Epithelial cell of proximal tubule (primary cell): ENCODE measurements at regions not wholly inside any gene's neighbourhood (a gene's known extent, or its start where the extent isn't known, plus 50 kb on each side); places are given as distances from the start of the nearest gene placed in this dataset.

Experiments used
- DNase-seq: peaks from one replicate; pipeline ENCODE4 v3.0.0-alpha.2; 2011; ENCODE audit warnings: low read depth
- H3K4me3 ChIP-seq: 2 replicates; pipeline ENCODE4 v1.5.1; 2011; ENCODE audit warnings: low read depth, mild to moderate bottlenecking, low read length
- TF ChIP-seq, protein P1 (sequence below): conservative IDR thresholded peaks from 2 replicates; pipeline ENCODE4 v1.5.1; 2012; ENCODE audit warnings: low read depth, mild to moderate bottlenecking, low read length

GRCh38 chr2:16259010-16259409 lies 318.7 kb downstream of the MYCN start:
- no peak for DNase-seq
- TF ChIP-seq, protein P1, sequence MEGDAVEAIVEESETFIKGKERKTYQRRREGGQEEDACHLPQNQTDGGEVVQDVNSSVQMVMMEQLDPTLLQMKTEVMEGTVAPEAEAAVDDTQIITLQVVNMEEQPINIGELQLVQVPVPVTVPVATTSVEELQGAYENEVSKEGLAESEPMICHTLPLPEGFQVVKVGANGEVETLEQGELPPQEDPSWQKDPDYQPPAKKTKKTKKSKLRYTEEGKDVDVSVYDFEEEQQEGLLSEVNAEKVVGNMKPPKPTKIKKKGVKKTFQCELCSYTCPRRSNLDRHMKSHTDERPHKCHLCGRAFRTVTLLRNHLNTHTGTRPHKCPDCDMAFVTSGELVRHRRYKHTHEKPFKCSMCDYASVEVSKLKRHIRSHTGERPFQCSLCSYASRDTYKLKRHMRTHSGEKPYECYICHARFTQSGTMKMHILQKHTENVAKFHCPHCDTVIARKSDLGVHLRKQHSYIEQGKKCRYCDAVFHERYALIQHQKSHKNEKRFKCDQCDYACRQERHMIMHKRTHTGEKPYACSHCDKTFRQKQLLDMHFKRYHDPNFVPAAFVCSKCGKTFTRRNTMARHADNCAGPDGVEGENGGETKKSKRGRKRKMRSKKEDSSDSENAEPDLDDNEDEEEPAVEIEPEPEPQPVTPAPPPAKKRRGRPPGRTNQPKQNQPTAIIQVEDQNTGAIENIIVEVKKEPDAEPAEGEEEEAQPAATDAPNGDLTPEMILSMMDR: no peak

DNA sequence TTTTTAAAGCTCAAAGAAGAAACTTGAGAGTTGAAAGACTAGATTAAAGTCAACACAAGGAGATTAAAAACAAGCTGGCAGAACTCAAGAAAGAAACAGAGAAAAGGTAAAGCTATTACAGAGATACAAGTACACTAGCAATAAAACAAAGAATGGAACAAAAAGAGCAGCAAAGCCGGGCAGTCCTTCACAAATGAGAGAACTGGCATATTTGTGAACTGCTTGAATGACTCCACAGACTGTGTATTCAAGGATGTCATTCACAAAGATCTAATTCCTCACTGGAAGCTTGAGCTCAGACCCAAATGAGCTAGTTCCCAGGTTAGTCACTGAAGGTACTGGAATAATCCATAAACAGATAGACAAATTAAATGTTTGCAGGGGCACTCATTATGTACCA lies 318.0 kb downstream of the MYCN start:
- no peak for DNase-seq
- H3K4me3 ChIP-seq: no peak overlapping the region
- TF ChIP-seq, protein P1: no peak

More at GRCh38 chr2:16259010-16259409, 318.7 kb downstream of the MYCN start:
- no peak overlapping the region for H3K4me3 ChIP-seq

- TF ChIP-seq, protein P1: no peak
- H3K4me3 ChIP-seq: no peak overlapping the region
- DNase-seq: no peak
Measured at GRCh38 chr2:16257322-16258028, 317.1 kb downstream of the MYCN start.

DNA sequence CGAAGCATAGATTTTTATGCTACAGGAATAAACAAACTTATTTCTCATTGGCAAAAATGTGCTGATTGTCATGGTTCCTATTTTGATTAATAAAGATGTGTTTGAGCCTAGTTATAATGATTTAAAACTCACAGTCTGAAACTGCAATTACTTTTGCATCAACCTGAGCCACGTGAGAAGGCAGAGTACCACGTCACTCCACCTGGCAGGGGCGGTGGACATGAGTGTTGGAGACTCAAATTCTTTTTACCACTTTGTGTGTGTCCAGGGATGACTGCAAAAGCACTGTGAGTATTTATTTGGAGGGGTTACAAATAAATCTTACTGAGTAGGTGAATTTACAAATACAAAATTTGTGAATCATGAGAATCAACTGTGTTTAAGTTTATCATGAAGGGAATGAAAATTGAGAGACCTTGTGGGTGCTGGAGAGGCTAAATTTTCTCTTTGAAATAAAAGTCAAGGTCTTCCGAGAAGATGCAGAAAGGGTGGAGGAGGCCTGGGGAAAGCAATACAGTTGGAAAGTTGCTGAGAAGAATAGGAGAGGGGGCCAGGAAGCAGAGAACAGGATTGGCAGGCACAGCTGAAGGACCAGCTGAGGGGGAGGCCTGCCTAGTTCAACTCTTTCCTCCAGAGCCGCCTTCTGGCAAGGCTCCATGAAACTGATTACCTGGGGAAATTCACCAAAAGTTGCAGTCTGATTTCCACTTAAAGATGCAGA lies 316.4 kb downstream of the MYCN start:
- H3K4me3 ChIP-seq: no peak overlapping the region
- TF ChIP-seq, protein P1: no peak
- no peak for DNase-seq

DNA sequence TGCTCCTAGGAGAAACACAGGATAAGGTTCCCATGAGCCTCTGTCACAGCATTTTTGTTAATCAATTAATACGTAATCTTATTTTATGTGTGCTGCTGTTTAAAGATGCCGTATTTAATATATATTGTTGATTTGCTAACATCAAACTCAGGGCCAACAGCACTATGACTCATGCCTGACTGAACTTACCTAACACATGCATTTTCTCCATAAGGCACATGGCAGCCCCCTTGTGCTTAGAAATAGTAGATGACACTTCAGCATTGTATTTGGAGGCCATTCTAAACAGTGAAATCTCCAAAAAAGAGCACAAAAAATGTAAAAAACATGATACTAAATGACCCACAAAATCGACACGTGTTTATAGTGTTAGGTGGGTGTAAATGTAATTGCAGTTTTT lies 314.8 kb downstream of the MYCN start:
- H3K4me3 ChIP-seq: no peak overlapping the region
- no peak for DNase-seq
- TF ChIP-seq, protein P1: no peak

DNA sequence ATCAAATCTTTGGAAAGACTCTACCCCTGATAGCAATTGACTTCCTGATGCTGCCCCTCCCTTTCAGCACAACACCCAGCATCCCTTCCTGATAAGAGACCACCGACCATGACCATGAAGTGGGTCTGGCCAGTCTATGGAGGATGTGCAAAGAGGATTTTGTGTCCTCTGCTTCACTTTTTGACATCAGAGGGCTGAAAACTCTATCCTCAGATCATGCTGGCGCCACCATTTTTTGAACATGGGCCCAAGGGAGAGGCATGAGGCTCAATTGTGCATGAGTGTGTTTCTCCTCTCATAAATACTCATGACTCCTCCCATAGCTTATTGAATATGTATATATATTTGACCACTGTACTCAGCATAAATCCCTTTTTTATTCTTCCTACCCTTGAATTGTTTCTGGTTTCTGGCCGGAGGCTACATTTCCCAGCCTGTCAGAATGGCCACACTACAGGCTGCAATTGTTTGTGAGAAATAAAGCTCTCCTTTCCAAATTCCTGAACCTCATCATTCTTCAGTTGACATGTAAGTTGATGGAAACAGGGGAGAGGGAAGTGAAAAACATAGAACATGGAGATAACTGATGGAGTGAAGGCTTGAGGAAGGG lies 314.1 kb downstream of the MYCN start:
- TF ChIP-seq, protein P1: no peak
- no peak overlapping the region for H3K4me3 ChIP-seq
- no peak for DNase-seq
